Activated gamma-delta T cell treated with Interleukin-2 at 50 U/mL for 16 hours (primary cell): ENCODE measurements at regions not wholly inside any gene's neighbourhood (a gene's known extent, or its start where the extent isn't known, plus 50 kb on each side); places are given as distances from the start of the nearest gene placed in this dataset.
"Not testable (repeated sequence)": the region's sequence is repeated elsewhere in the genome, so short reads cannot be mapped to it uniquely, and the experiment has no call there.

Source experiments
- DNase-seq: peaks from one replicate; pipeline ENCODE4 v3.0.0-alpha.2; 2020

- not testable (repeated sequence) for DNase-seq
These were observed 89.0 kb upstream of the NOTCH2NLA start for GRCh38 chr1:146317785-146318184.

GRCh38 chr1:146314449-146315246 is 85.8 kb upstream of the NOTCH2NLA start:
- DNase-seq, result not testable (repeated sequence)

- DNase-seq, result not testable (repeated sequence)
These were observed 81.8 kb upstream of the NOTCH2NLA start for GRCh38 chr1:146310579-146310978.

GRCh38 chr1:146309427-146309826 is 80.6 kb upstream of the NOTCH2NLA start:
- not testable (repeated sequence) for DNase-seq

DNA sequence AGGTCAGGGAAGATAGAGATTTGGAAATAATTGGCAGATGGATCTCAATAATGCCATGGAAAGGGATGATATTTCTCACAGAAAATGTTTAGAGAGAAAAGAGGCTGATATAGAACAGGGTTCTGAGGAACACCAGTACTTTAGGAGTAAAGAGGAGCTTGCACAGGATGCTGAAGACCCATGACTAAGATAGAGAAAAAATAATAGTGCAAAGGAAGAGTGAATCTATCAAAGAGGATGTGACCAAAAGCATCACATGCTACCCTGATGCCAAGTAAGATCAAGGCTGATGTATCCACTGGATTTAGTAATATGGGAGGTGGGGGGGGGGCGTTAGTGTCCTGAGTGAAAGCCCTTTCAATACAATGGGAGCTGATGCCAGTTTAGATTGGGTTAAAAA is 80.1 kb upstream of the NOTCH2NLA start:
- not testable (repeated sequence) for DNase-seq

GRCh38 chr1:146308152-146308551 is 79.3 kb upstream of the NOTCH2NLA start:
- not testable (repeated sequence) for DNase-seq

GRCh38 chr1:146307632-146308031 is 78.8 kb upstream of the NOTCH2NLA start:
- not testable (repeated sequence) for DNase-seq

DNA sequence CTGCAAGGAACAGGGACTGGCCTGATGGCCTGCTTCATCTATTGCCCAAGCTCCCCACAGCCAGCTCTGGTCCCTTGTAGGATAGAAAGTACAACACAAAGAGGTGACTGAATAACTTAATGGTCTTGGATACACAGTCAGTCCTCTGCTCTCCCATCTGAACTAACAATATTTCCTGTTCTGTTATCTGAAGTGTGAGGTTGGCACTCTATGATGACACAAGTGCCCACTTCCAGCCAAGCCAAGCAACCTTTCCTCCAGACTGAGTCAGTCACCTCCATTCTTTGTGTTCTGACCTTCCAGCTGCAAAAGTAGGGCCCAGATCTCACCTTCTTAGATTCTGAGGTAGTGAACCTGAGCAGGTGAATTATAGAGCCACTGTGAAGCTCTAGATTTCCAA is 77.8 kb upstream of the NOTCH2NLA start:
- not testable (repeated sequence) for DNase-seq

DNA sequence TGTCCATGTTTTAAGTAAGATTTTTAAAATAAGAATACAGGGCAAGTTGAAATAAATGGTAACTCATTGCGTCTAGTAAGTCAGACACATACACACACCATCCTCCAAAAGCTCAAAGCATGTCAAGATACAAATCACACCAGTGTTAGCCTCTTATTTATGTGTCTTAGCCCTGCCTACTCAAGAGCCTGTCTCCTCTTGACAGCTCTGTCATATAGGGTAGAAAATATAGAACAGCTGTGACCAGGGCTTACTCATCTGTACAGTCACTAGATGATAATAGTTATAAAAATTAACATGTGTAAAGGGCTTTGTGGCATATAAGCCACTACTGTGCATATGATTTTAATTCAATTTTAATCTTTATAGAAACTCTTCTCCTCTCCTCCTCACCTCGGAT is 76.6 kb upstream of the NOTCH2NLA start:
- DNase-seq, result not testable (repeated sequence)

GRCh38 chr1:146298575-146298897 is 69.7 kb upstream of the NOTCH2NLA start:
- DNase-seq, result not testable (repeated sequence)

DNA sequence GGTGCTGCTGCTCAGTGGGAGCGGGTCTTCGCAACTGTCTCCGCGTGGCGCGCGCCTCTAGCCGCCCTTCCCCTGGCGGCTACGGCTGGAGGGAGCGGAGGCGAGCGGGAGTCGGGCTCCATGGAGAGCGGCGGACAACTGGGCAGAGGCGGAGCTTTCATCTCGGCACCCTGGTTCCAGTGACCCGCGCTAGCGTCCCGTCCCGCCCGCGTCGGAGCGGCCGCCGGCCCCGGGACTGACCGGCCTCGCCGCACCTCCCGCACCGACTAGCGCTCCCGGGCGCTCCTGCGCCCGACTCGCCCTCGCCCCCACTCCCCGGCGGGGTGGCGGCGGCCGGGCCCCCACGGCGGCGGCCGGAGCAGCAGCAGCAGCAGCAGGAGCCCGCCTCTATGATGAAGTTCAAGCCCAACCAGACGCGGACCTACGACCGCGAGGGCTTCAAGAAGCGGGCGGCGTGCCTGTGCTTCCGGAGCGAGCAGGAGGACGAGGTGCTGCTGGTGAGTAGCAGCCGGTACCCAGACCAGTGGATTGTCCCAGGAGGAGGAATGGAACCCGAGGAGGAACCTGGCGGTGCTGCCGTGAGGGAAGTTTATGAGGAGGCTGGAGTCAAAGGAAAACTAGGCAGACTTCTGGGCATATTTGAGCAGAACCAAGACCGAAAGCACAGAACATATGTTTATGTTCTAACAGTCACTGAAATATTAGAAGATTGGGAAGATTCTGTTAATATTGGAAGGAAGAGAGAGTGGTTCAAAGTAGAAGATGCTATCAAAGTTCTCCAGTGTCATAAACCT is 69.2 kb upstream of the NOTCH2NLA start:
- DNase-seq, result not testable (repeated sequence)

DNA sequence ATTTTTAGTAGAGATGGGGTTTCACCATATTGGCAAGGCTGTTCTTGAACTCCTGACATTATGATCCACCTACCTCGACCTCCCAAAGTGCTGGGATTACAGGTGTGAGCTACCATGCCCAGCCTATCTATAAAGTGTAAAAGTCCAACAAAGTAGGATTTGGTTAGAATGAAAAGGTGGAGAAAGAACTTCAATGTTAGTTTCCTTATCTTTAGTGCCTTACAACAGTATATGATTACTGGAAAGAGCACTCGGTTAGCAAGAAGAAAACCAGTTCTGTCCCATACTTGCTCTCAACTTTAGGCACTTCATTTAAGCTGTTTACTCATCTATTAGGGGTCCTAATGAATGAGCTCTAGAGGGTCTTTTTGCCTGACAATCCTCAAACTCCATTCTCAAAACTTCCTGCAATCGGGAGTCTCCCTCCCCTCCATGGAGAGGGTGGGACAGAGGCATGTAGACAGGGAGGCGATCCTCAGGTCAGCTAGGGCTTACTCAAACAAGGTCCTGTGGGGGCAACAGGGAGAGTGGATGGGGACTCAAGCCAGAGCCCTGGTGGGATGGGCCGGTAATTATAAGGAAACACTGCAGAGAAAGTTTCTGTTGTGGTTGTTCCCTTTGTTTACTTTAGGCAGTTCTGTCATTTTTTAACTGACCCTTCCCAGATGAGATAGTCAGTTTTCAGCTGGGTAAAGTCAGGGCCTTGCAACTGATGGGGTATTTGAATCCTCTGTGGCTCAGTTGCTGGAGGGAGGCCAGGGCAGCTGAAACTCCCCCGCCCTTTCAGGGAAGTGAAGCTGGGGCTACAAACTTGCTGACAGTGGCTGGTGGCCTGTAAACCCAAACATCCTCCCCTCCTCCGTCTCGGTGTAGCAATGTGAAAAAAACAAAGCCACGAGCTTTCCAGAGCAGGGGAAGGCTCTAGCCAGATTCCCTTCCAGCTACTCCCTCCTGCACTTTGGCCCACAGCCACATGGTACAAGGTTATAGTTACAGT is 64.4 kb upstream of the NOTCH2NLA start:
- not testable (repeated sequence) for DNase-seq

DNA sequence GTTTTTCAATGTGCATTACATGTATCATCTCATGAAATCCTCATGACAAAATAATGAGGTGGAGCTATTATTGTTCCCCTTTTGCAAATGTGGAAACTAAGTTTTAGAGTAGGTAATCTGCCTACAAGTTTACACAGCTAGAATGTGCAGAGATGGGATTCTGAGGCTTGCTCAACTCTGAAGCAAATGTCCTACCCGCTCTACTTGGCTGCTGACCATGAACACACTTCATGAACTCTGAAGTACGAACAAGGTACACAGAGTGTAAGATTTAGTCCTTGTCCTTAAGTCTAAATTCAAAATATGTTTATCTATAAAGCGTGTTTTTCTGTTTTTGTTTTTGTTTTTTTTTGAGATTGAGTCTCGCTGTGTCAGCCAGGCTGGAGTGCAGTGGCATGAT is 63.6 kb upstream of the NOTCH2NLA start:
- not testable (repeated sequence) for DNase-seq

DNA sequence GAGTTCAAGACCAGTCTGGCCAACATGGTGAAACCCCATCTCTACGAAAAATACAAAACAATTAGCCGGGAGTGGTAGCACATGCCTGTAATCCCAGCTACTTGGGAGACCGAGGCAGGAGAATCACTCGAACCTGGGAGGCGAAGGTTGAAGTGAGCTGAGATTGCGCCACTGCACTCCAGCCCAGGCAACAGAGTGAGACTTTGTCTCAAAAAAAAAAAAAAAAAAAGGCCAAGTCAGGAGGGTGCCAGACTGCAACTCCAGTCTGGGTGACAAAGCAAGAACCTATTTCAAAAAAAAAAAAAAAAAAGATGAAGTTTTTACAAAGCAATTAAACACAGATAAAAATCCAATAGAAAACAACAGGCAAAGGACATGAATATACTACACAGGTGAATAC is 59.1 kb upstream of the NOTCH2NLA start:
- not testable (repeated sequence) for DNase-seq

- not testable (repeated sequence) for DNase-seq
These were observed 55.9 kb upstream of the NOTCH2NLA start for GRCh38 chr1:146284760-146285159.

- DNase-seq, result not testable (repeated sequence)
These were observed 54.7 kb upstream of the NOTCH2NLA start for GRCh38 chr1:146283527-146283880.

DNA sequence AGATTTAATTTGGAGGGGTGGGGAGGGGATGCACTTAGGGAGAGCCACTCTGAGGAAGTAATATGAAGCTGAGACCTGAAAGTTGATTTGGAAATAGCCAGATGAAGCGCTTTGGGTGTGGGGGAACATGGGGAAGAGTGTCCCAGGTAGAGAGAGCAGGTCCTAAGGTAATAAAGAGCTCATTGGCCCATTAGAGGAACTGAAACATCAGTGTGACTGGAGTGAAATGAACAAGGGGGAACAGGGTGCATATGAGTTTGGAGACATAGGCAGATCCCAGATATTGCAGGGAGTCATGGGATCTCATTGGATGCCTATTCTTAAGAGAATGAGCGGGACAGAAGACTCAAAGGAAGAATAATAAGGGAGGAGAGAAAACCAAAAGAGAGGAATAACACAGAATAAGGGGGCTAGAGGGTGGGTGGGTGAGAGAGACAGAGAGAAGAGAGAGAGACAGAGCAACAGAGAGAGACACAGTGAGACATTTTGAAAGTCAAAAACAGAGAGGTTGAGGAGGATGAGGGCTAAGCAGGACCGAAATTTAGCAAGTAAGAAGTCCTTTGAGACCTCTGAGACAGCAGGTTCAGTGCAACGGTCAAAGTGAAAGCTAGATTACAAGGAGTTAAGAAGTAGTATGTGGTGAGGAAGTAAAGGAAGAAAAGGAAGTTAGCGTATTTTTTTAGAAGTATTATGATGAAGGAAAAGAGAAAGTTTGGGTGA is 54.1 kb upstream of the NOTCH2NLA start:
- not testable (repeated sequence) for DNase-seq

DNA sequence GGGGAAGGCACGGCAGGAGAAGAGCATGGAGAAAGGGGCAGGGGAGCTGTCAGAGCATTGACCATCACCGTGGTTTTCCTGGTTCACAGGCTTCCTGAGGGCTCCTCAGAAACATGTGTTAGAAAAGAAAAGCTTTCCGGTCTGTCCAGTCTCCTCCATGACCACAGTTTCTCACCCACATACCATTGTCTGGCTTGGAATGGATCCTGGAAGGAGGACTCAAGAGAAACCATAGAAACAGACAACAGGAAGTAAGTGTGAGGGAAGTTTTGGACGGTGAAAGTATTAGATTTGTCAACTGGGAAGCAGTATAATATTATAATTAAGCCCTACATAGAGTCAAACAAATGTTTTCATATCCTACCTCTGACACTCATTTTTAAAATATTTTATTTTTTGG is 52.7 kb upstream of the NOTCH2NLA start:
- not testable (repeated sequence) for DNase-seq

GRCh38 chr1:146278758-146279157 is 49.9 kb upstream of the NOTCH2NLA start:
- DNase-seq, result not testable (repeated sequence)
